NCI-H2107 treated with DMSO at 0.1 percent for 48 hours (cell line): ENCODE measurements at regions not wholly inside any gene's neighbourhood (a gene's known extent, or its start where the extent isn't known, plus 50 kb on each side); places are given as distances from the start of the nearest gene placed in this dataset.
"Not testable (repeated sequence)": the region's sequence is repeated elsewhere in the genome, so short reads cannot be mapped to it uniquely, and the experiment has no call there.

ENCODE experiments used
- DNase-seq: peaks from one replicate; lab custom pipeline; 2025; ENCODE audit not compliant: unreplicated experiment; lab: John Stamatoyannopoulos, UW

- no peak for DNase-seq
These were observed 64.6 kb upstream of the SHB start for GRCh38 chr9:38133595-38133994.

GRCh38 chr9:38132956-38133355 is 63.9 kb upstream of the SHB start:
- DNase-seq, result no peak

GRCh38 chr9:38131729-38132128 is 62.7 kb upstream of the SHB start:
- DNase-seq, result no peak

DNA sequence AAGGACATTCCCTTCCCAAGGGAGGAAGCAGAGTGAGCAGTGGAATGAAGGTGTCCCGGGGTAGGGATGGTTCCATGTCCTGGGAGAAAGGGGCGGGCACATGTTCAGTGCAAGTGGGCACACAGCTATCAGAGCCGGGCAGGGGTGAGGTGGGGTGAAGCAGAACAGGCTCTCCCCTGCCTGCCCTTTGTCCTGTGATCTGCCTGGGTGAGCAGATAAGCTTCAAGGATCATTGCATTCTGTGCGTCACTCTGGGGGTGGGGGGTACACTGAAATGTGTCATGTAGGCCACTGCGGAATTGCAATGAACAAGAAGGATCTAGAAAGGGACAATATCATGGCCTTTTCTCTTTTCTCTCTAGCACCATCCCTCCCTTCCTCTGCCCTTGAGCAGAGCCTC is 61.7 kb upstream of the SHB start:
- DNase-seq, result no peak

GRCh38 chr9:38129366-38129765 is 60.3 kb upstream of the SHB start:
- no peak for DNase-seq

DNA sequence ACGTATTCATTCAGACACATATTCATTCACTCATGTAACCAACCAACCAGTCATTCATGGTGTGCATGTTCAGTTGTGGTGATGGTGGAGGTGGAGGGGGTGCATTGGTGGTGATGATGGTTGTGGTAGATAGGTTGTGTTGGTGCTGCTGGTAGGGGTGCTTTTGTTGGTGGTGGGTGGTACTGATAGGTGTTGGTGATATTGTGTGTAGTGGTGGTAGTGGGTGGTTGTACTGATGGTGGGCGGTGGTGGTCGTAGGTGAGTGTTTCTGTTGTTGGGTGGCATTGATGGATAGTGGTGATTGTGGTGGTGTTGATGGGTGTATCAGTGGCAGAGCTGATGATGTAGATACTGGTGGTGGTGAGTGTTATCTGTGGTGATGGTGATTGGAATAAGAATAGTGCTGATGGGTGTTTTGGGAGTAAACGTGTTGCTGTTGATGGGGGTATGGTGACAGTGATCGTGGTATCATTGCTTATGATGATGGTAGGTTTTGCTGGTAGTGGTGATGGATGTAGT is 59.8 kb upstream of the SHB start:
- DNase-seq, result no peak

DNA sequence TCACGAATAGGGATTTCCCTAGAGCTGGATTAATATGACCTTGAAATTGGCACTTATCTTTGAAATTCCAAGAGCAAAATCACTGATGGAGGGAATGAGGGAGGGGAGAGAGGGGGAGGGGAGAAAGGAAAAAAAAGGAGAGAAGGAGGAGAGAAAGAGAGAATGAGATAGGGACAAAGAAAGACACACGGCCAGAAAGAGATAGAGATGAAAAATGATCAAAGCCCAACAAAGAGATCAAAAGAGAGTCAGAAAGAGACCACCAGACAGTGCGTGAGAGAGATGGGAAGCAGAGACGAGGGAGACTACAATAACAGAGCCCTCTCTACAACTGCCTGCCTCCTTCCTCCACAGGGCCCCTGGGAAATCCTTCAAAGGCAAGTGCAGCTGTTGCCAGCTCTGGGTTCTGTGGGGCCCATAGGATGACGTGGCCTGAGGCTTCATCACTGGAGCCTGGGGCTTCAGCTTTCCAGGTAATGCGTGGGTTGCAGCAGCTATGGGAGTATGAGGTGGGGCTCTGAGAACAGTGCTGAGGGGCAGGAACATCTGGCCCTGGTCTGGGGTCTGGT is 58.3 kb upstream of the SHB start:
- DNase-seq, result peak; percentile 67

DNA sequence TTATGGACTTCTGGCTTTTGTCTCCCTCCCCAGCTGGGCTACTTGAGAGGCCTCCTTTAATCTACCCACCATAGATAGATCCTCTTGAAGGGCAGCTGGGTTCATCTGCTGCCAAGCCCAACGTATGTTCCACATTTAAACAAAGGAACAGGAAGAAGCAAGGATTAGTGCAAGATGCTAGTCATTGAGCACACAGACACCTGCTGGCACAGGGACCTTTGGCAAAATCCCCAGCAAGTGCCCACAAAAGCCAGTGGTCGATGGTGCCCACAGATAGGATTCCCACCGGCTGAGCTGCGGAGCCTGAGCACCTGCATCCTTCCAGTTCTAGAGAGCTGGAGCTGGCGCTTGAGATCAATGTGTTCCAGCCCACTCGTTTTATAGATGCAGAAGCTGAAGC is 57.7 kb upstream of the SHB start:
- peak; percentile 79 for DNase-seq

DNA sequence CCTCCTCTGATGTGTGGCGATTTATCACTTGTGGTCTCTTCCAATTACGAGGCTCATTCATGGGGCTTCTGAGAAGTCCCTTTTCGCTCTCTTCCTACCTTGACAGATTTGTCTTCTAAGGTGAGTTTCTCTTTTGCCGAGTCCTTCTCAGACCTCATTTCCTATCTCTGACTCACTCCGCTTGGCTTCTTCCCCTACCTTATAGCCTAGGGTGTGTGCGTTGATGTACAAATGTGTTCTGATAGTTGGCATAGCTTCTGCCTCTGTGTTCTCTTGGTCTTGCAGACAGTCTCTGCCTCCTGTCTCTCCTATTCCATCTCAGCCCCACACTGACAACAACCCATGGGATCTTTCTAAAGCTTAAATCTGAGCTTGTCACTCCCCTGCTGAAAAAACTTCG is 56.9 kb upstream of the SHB start:
- DNase-seq, result no peak

DNA sequence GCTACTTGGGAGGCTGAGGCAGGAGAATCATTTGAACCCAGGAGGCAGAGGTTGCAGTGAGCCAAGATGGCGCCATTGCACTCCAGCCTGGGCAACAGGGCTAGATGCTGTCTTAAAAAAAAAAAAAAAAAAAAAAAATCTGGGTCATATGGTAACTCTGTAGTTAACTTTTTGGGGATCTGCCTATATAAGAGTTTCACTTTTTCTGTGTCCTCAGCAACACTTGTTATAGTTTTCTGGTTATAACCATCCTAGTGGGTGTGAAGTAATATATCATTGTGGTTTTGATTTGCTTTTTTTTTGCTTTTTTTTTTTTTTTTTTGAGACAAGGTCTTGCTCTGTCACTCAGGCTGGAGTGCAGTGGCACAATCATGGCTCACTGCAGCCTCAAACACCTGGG is 54.3 kb upstream of the SHB start:
- not testable (repeated sequence) for DNase-seq

DNA sequence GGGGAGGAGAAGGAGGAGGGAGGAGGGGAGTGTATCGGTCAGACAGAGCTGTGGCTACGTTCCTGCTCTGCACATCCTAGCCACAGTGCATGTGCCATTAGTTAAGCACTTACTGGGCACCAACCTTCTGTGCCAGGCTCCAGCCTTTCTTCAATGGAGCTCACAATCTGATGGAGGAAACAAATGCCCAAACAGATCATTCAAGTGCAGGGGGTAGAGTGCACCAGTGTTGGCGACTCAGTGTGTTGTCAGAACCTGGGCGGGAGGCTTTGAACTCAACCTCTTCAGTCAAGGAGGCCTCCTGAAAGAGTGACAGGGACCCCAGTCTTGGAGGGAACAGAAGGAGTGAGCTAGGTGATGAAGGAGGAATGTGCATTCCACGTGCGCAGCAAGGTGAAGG is 51.9 kb upstream of the SHB start:
- DNase-seq, result no peak

DNA sequence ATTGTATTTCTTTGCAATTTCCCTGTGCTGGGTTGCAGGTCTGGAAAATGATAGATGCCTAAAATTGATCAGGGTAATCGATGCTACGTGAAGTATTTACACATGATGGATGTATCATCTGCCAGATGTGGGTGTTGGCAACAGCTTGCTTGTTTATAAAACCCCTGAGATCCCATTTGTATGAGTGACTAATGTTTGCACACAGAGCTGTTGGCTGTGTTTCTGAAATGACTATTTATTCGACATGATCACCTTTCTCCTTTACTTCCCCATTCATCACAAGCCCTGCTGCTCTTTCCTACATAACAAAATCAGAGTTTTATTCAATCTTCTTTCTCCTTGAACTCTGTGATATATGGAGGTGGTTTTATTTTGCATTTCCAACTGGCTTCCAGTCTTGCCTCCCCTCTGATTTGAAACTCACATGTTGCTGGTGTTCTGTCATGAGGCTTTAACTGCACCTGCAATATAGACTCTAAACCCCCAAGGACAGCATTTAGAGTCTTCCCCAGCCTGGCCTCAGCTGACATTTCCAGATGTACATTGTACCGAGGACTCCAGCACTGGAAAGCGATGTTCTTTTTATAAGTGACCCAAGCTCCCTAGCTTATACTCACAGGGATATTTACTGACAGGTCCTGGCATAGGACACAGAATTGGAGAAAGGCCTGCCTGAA is 50.7 kb upstream of the SHB start:
- no peak for DNase-seq

GRCh38 chr9:38118862-38119438 is 49.9 kb upstream of the SHB start:
- no peak for DNase-seq
